Ectodermal cell (in vitro differentiated cells): ENCODE measurements at regions not wholly inside any gene's neighbourhood (a gene's known extent, or its start where the extent isn't known, plus 50 kb on each side); places are given as distances from the start of the nearest gene placed in this dataset.

ENCODE experiments used
- H3K27ac ChIP-seq: 2 replicates; pipeline ENCODE4 v1.7.0; 2013; ENCODE audit warnings: mild to moderate bottlenecking, low read depth, low read length; ENCODE audit not compliant: insufficient read depth, poor library complexity, severe bottlenecking
- H3K27me3 ChIP-seq: 2 replicates; pipeline ENCODE4 v1.7.0; 2013; ENCODE audit warnings: mild to moderate bottlenecking, low read length; ENCODE audit not compliant: insufficient read depth, control insufficient read depth, poor library complexity, severe bottlenecking
- H3K36me3 ChIP-seq: one replicate; pipeline ENCODE4 v1.7.0; 2013; ENCODE audit warnings: low read length; ENCODE audit not compliant: control insufficient read depth, insufficient read depth
- H3K4me1 ChIP-seq: one replicate; pipeline ENCODE4 v1.7.0; 2013; ENCODE audit warnings: low read length; ENCODE audit not compliant: control insufficient read depth, insufficient read depth
- H3K4me3 ChIP-seq: 2 replicates; pipeline ENCODE4 v1.7.0; 2013; ENCODE audit warnings: low read depth, low read length, control low read depth; ENCODE audit not compliant: insufficient read depth
- H3K9me3 ChIP-seq: 2 replicates; pipeline ENCODE4 v1.7.0; 2013; ENCODE audit warnings: mild to moderate bottlenecking, low read length, moderate library complexity; ENCODE audit not compliant: control insufficient read depth
- WGBS, 2 experiments: methylation state at CpG; one replicate each; pipeline ENCODE4 v1.1.7; 2013; ENCODE audit warnings: missing lambda C conversion rate in 2 of 2; 5-methylcytosine and 5-hydroxymethylcytosine counted together

DNA sequence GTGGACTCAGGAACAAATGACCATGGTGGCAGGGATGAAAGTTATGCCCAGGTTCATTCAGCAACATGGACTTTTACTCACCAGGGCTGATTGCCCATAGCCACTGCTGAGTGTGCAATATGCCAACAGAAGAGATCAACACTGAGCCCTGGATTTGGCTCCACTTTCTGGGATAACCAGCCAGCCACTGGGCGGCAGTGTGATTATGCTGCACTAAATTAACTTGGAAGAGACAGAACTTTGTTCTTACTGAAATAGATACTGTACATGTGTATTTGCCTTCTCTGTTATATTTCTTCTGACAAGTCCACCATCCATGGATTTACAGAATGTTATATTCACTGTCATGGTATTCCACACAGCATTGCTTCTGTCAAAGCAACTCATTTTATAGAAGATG is 257.4 kb downstream of the TDRD3 start:
- Histone ChIP-seq H3K27me3 (no peaks in the 10 kb centered on the region), H3K4me1 (no peaks in the 10 kb centered on the region), H3K4me3 (no peak overlapping the region), H3K36me3 (no peaks in the 10 kb centered on the region), H3K27ac (no peak overlapping the region), H3K9me3 (no peaks in the 10 kb centered on the region)
- WGBS, 2 experiments, result 36 to 64% methylated on average over 1 of the region's 1 CpG

DNA sequence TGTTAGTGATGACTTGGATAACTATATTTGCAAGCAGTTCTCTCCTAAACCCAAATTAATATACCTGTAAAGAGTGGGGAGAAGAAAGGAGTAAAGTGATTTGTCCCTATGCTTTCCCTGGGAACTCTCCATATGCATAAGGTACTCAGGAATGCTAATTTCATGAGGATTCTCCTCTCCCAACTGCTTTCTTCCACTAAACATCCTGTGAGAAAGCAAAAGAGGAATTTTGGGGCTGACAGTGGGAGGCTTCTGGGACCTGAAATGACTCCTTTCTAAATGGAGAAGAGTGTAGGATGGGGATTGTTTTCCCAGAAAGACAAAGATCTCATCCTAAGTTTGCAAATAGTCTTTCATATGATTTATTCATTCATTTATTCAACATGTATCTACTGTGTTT is 250.5 kb downstream of the TDRD3 start:
- Histone ChIP-seq H3K9me3 (no peaks in the 10 kb centered on the region), H3K4me3 (no peak overlapping the region), H3K36me3 (no peaks in the 10 kb centered on the region), H3K27me3 (no peaks in the 10 kb centered on the region), H3K4me1 (no peaks in the 10 kb centered on the region), H3K27ac (no peak overlapping the region)

DNA sequence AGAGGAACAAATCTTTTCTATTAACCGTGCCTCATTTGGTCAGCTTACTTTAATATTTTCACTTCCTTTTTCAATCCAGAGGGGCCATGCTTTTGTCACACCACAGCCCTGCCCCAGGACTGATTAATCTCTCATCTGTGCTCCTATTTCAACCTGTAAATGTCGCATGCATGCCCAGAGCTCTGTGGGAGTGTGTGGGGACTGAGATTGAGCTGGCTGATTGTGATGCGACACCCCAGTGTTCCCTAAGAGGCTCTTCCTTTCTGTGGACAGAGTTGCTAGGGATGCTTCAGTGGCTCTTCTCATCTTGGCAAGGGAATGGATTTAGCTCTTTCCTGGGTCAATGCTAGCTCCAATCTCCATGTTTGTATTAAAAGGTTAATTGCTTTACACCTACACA is 249.6 kb downstream of the TDRD3 start:
- no peak overlapping the region for H3K4me3 ChIP-seq
- no peaks in the 10 kb centered on the region for H3K4me1 ChIP-seq
- H3K36me3 ChIP-seq, result no peaks in the 10 kb centered on the region
- no peaks in the 10 kb centered on the region for H3K27me3 ChIP-seq
- no peak overlapping the region for H3K27ac ChIP-seq
- H3K9me3 ChIP-seq, result no peaks in the 10 kb centered on the region
- WGBS, 2 experiments, result 63 to 65% methylated on average over 3 of the region's 3 CpGs

DNA sequence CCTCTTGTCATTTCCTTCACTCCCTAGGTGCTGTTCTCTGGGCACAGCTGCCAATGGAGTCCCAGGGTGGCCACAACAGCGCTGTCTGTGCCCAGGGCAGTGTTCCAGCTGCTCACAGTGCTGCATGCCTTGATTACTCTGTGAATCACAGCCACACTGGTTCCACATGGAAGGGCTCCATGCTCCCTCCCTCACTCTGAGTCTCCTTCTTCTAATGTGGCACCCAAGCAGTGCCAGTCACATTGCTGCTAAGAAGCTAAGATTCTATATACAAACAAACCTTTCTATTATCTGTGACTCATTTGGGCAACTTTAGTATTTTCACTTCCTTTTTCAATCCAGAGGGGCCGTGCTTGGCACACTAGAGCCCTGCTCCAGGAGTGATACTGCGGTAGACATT is 248.7 kb downstream of the TDRD3 start:
- Histone ChIP-seq H3K36me3 (no peaks in the 10 kb centered on the region), H3K27me3 (no peaks in the 10 kb centered on the region), H3K9me3 (no peaks in the 10 kb centered on the region), H3K27ac (no peak overlapping the region), H3K4me1 (no peaks in the 10 kb centered on the region), H3K4me3 (no peak overlapping the region)
- 93 to 97% methylated on average over 3 of the region's 3 CpGs for WGBS, 2 experiments

DNA sequence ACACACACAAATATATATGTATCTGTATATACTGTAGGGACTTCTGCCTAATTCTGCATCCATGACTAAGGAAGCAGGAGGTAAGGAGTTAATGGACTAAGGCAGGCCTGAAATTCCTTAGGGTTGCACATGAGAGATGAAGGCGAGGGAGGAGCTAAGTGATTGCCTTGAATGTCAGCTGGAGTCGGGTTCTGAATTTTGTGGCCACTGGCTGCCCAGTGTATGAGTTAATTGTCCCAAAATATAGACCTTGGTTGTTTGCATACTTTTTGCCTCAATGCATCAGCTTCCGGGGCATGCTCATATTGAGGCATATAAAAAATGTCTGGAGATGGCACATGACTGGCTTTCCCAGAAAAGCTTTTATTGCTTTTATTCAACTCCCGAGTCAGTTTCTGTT is 245.5 kb downstream of the TDRD3 start:
- 81 to 89% methylated on average over 4 of the region's 4 CpGs for WGBS, 2 experiments
- no peak overlapping the region for H3K4me3 ChIP-seq
- H3K36me3 ChIP-seq, result no peaks in the 10 kb centered on the region
- no peaks in the 10 kb centered on the region for H3K27me3 ChIP-seq
- H3K4me1 ChIP-seq, result no peaks in the 10 kb centered on the region
- H3K27ac ChIP-seq, result no peak overlapping the region
- no peaks in the 10 kb centered on the region for H3K9me3 ChIP-seq

DNA sequence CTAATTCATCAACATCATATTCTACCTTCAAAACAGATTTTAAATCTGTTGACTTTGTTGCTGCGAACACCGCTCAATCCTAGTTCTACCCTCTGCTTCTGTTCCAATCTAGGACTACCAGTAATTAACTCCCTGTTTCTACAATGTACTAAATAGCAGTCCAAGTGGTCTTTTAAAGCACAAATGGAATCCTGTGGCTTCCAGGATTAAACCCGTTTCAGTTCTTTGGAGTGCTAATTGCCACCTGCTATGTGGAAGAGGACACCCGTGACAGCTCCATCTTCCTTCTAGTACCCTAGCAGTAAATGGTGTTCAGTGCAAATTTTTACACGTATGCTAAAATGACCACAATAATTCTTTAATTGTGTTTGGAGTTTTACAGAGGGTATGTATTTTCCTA is 232.1 kb downstream of the TDRD3 start:
- H3K4me3 ChIP-seq, result no peak overlapping the region
- WGBS, 2 experiments, result 22 to 26% methylated on average over 4 of the region's 5 CpGs
- no peaks in the 10 kb centered on the region for H3K9me3 ChIP-seq
- H3K4me1 ChIP-seq, result peaks cover 6% of the 10 kb centered on the region
- H3K36me3 ChIP-seq, result no peaks in the 10 kb centered on the region
- H3K27ac ChIP-seq, result no peak overlapping the region
- no peaks in the 10 kb centered on the region for H3K27me3 ChIP-seq

DNA sequence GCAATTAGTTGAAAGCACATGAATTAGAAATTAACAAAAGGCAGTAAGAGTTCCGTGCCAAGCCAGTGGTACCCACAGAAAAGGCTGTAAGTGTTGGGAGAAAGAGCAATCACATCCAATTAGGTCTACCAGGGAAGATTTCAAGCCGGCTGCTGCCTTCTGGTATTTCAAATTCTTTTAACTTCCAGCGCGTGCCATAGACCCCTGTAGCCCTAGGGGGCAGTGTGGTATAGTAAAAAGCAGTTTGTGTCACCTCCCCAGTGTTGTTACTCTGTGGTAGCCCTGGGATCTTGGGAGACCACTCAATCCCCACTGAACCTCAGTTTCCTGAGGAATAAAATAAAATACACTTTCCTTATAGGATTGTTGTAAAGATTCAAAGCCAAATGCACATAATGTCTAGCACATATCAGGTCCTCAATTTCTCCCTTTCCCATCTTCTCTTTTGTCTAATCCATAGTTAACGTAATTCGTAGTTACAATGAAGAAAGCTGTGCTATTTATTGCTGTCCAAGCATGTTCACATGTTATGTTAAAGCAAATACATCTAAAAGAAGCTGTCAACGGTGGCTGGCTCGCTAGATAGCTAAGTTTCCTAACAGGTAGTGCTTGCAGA is 230.2 kb downstream of the TDRD3 start:
- Histone ChIP-seq H3K36me3 (no peaks in the 10 kb centered on the region), H3K4me1 (peaks cover 6% of the 10 kb centered on the region), H3K27ac (no peak overlapping the region), H3K27me3 (no peaks in the 10 kb centered on the region), H3K4me3 (no peak overlapping the region), H3K9me3 (no peaks in the 10 kb centered on the region)
- 54 to 55% methylated on average over 8 of the region's 8 CpGs for WGBS, 2 experiments
